Peyer's patch (tissue), 4 donors: ENCODE measurements at regions not wholly inside any gene's neighbourhood (a gene's known extent, or its start where the extent isn't known, plus 50 kb on each side); places are given as distances from the start of the nearest gene placed in this dataset.

Experiments used
- CTCF ChIP-seq, 6 experiments: fragments of 450-650 bp in 4 of 6; fragments of 200-600 bp in 2 of 6; sonication (generic) in 1 of 6; IDR thresholded peaks; one replicate each; pipeline ENCODE4 v1.5.1; 2017 to 2019; ENCODE audit warnings: antibody characterized with exemption in 6 of 6, mild to moderate bottlenecking in 3 of 6, moderate library complexity in 1 of 6
- POLR2A ChIP-seq, 2 donors: fragments of 450-650 bp; IDR thresholded peaks; one replicate each; pipeline ENCODE4 v1.5.1; 2017; ENCODE audit warnings: antibody characterized with exemption in 2 of 2, mild to moderate bottlenecking in 2 of 2, moderate library complexity in 2 of 2

GRCh38 chr3:126261037-126261436, 80.7 kb upstream of the ALDH1L1 start:
- TF ChIP-seq POLR2A (IDR thresholded peaks at IDR 0.05) (no peak), CTCF (IDR thresholded peaks at IDR 0.05) (no peak)
